GM18907 (cell line): ENCODE measurements at regions not wholly inside any gene's neighbourhood (a gene's known extent, or its start where the extent isn't known, plus 50 kb on each side); places are given as distances from the start of the nearest gene placed in this dataset.

Experiments used
- ATAC-seq: cut with Tn5 transposase; IDR thresholded peaks from one replicate; pipeline ENCODE4 v1.9.1; 2021; ENCODE audit warnings: mild to moderate bottlenecking, moderate library complexity; ENCODE audit not compliant: unreplicated experiment

- no peak for ATAC-seq
These were observed 58.5 kb downstream of the MAIP1 start for GRCh38 chr2:200013906-200014305.

- ATAC-seq: peak; percentile 64
These were observed 66.2 kb downstream of the MAIP1 start for GRCh38 chr2:200021449-200022114.

GRCh38 chr2:200022511-200022910, 67.1 kb downstream of the MAIP1 start:
- no peak for ATAC-seq

GRCh38 chr2:200023570-200023969, 68.2 kb downstream of the MAIP1 start:
- ATAC-seq: no peak

- no peak for ATAC-seq
These were observed 70.3 kb downstream of the MAIP1 start for GRCh38 chr2:200025717-200026116.

- no peak for ATAC-seq
These were observed 71.2 kb downstream of the MAIP1 start for GRCh38 chr2:200026332-200027230.

- no peak for ATAC-seq
These were observed 73.6 kb downstream of the MAIP1 start for GRCh38 chr2:200028998-200029397.

GRCh38 chr2:200032895-200033294, 77.5 kb downstream of the MAIP1 start:
- no peak for ATAC-seq

GRCh38 chr2:200033929-200034328, 78.5 kb downstream of the MAIP1 start:
- no peak for ATAC-seq

- ATAC-seq: no peak
These were observed 79.4 kb downstream of the MAIP1 start for GRCh38 chr2:200034816-200035215.

- ATAC-seq: no peak
These were observed 84.6 kb downstream of the MAIP1 start for GRCh38 chr2:200039724-200040650.

- no peak for ATAC-seq
These were observed 85.4 kb downstream of the MAIP1 start for GRCh38 chr2:200040831-200041230.

GRCh38 chr2:200041639-200042038, 86.3 kb downstream of the MAIP1 start:
- ATAC-seq: no peak

- no peak for ATAC-seq
These were observed 86.8 kb downstream of the MAIP1 start for GRCh38 chr2:200042102-200042735.

- ATAC-seq: no peak
These were observed 87.6 kb downstream of the MAIP1 start for GRCh38 chr2:200042944-200043343.

GRCh38 chr2:200044453-200044852, 89.1 kb downstream of the MAIP1 start:
- no peak for ATAC-seq

GRCh38 chr2:200048421-200048820, 93.0 kb downstream of the MAIP1 start:
- no peak for ATAC-seq

- no peak for ATAC-seq
These were observed 93.7 kb downstream of the MAIP1 start for GRCh38 chr2:200049086-200049485.

GRCh38 chr2:200050921-200051610, 95.7 kb downstream of the MAIP1 start:
- ATAC-seq: no peak

GRCh38 chr2:200051611-200051945, 96.2 kb downstream of the MAIP1 start:
- no peak for ATAC-seq
